ENCODE measurements at regions not wholly inside any gene's neighbourhood (a gene's known extent, or its start where the extent isn't known, plus 50 kb on each side); places are given as distances from the start of the nearest gene placed in this dataset.

- TF ChIP-seq CTCF (optimal IDR thresholded peaks at IDR 0.05 in 1 of 3, IDR thresholded peaks at IDR 0.05 in 1 of 3, conservative IDR thresholded peaks at IDR 0.05 in 1 of 3; ENCODE audit: extremely low read depth in 1 of 3, insufficient read depth in 2 of 3, low read length in 3 of 3) = no peak
- no peak for TF ChIP-seq EZH2 (IDR thresholded peaks at IDR 0.05; ENCODE audit: low read length)
Measured at GRCh38 chr4:171142045-171142444, 671.2 kb upstream of the GALNTL6 start.
